ENCODE measurements at regions not wholly inside any gene's neighbourhood (a gene's known extent, or its start where the extent isn't known, plus 50 kb on each side); places are given as distances from the start of the nearest gene placed in this dataset.

GRCh38 chr5:61596265-61596664, 264.2 kb downstream of the ZSWIM6 start:
- no peak for DNase-seq (ENCODE audit: low spot score in 2 of 2)
- Mint-ChIP-seq H3K36me3 (no peaks in the 10 kb centered on the region), H3K9me3 (no peaks in the 10 kb centered on the region), H3K27ac (no peak overlapping the region)
- ATAC-seq: no peak

DNA sequence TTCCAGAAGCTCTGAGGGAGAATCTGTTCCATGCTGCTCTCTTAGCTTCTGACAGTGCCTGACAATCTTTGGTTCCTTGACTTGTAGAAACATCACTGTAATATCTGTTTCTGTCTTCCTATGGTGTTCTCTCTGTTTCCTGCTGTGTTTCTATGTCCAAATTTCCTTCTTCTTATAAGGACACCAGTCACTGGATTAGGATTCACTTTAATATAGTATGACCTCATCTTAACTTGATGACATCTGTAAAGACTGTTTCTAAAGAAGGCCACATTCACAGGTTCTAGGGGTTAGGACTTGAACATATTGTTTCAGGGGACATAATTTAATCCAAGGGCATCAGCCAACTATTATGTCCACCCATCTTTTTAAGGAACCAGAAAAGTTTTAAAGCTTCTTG, 265.6 kb downstream of the ZSWIM6 start:
- Mint-ChIP-seq H3K9me3 (no peaks in the 10 kb centered on the region), H3K27ac (no peak overlapping the region), H3K36me3 (no peaks in the 10 kb centered on the region)
- ATAC-seq (no peak), DNase-seq (ENCODE audit: low spot score in 2 of 2) (no peak)

- ATAC-seq: no peak
- Mint-ChIP-seq H3K9me3 (no peaks in the 10 kb centered on the region), H3K36me3 (no peaks in the 10 kb centered on the region), H3K27ac (no peak overlapping the region)
- DNase-seq (ENCODE audit: low spot score in 2 of 2): no peak
These were observed 266.1 kb downstream of the ZSWIM6 start for GRCh38 chr5:61598126-61598525.

DNA sequence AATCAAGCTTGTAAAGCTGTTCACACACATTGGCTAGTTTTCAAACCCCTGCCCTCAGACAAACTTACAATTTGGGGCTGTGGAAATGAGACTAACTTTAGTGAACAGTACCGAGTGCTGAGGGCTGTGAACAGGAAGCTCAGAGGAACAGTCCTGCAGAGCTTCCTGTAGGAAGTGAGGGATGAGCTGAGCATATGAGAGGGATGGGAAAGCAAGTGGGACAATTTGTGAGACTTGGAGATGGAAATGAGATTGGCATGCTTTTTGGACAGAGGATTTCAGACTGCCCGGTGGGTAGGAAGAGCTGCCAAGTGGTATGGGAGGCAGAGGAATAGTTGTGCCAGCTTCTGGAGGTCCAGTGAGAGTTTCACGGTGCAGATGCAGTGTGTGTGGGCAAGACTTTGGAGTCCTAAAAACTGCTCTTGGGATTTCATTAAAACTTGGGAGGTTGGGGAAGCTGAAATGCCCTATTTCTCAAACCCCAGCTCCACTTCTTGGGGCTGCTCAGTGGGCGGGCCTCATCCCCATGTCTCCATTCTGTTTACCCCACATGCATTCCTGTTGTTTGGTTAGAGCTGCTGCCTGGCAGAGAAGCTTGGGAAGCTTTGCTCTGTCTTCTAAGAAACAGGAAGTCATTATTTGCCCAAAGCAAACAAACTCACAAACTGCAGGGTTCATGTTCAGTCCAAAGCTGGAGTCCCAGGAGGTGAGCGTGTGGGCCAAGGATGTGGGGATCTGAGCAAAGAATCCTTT, 267.5 kb downstream of the ZSWIM6 start:
- no peak for ATAC-seq
- Mint-ChIP-seq H3K27ac (no peak overlapping the region), H3K9me3 (no peaks in the 10 kb centered on the region), H3K36me3 (no peaks in the 10 kb centered on the region)
- no peak for DNase-seq (ENCODE audit: low spot score in 2 of 2)

- ATAC-seq (no peak), DNase-seq (ENCODE audit: low spot score in 2 of 2) (no peak)
- no peaks in the 10 kb centered on the region for H3K9me3 Mint-ChIP-seq
- no peaks in the 10 kb centered on the region for H3K36me3 Mint-ChIP-seq
- no peak overlapping the region for H3K27ac Mint-ChIP-seq
These were observed 268.0 kb downstream of the ZSWIM6 start for GRCh38 chr5:61600123-61600444.

DNA sequence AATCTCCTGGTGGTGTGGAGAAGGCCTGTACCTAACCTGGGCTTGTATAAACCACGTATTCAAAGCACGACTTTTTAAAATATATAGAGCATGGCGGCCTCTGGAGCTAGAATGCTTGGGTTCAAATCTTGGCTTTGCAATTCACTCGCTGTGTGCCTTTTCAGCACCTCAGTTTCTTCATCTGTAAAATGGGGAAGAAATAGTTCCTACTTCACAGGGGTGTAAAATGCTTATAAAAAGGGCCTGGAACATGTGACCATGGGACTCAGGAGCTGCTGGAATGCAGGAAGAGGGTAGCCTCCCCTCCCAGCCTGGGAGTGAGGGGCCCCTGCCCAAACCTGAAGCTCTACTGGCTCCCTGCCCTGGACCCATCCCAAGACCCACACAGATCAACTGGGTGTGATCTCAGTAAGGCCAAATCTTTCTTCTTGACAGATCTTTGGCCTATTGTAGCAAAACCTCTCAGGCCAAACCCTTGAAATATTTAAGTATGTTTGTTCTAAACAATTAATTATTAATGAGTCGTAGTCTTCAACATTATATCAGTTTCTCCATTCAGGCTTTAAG, 269.0 kb downstream of the ZSWIM6 start:
- ATAC-seq (no peak), DNase-seq (ENCODE audit: low spot score in 2 of 2) (no peak)
- Mint-ChIP-seq H3K36me3 (no peaks in the 10 kb centered on the region), H3K27ac (no peak overlapping the region), H3K9me3 (no peaks in the 10 kb centered on the region)

GRCh38 chr5:61603211-61603908, 271.3 kb downstream of the ZSWIM6 start:
- Mint-ChIP-seq H3K36me3 (no peaks in the 10 kb centered on the region), H3K9me3 (no peaks in the 10 kb centered on the region), H3K27ac (no peak overlapping the region)
- DNase-seq (ENCODE audit: low spot score in 2 of 2) (no peak), ATAC-seq (no peak)

GRCh38 chr5:61604076-61605025, 272.3 kb downstream of the ZSWIM6 start:
- no peak for ATAC-seq
- no peaks in the 10 kb centered on the region for H3K9me3 Mint-ChIP-seq
- no peak overlapping the region for H3K27ac Mint-ChIP-seq
- H3K36me3 Mint-ChIP-seq: no peaks in the 10 kb centered on the region
- DNase-seq (ENCODE audit: low spot score in 2 of 2): no peak

DNA sequence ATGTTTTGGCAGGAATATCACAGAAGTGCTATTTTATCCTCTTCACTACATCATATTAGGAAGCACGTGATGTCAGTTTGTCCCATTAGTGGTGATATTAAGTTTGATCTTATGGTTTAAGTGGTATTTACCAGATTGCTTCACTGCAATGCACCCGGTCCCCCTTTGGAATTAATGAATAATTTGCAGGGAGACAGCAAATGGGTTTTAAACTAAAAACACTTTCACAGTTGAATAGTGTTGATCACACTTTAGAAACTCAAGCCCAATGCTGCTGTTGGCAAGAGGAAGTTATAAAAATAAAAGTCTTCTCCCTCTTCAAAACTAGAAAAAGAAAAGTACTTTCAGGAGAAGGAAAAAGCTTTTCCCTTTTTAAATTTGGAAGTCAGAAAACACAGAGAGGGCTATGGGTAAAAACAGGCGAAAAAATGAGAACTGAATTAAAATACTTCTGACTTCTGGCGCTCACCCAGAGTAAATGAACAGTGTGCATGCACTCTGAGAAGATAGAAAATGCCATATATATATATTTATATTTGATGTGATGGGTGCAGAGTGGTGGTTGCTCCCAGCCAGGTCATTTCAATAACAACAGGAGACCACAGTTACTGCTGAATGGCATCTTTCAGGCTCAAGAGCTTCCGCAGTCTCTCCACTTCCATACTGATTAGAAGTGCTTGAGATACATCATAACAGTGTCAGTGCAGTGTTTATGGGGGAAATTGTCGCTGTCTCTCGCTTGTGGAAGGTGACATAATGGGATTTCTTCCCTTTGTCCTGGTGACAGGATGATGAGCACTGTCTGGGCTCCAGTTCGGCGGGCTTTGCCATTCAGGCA, 278.0 kb downstream of the ZSWIM6 start:
- no peak overlapping the region for H3K27ac Mint-ChIP-seq
- no peaks in the 10 kb centered on the region for H3K36me3 Mint-ChIP-seq
- ATAC-seq: no peak
- DNase-seq (ENCODE audit: low spot score in 2 of 2): no peak
- H3K9me3 Mint-ChIP-seq: no peaks in the 10 kb centered on the region

- H3K36me3 Mint-ChIP-seq: no peaks in the 10 kb centered on the region
- H3K9me3 Mint-ChIP-seq: no peaks in the 10 kb centered on the region
- ATAC-seq: no peak
- no peak overlapping the region for H3K27ac Mint-ChIP-seq
- no peak for DNase-seq (ENCODE audit: low spot score in 2 of 2)
These were observed 278.6 kb downstream of the ZSWIM6 start for GRCh38 chr5:61610678-61611024.

DNA sequence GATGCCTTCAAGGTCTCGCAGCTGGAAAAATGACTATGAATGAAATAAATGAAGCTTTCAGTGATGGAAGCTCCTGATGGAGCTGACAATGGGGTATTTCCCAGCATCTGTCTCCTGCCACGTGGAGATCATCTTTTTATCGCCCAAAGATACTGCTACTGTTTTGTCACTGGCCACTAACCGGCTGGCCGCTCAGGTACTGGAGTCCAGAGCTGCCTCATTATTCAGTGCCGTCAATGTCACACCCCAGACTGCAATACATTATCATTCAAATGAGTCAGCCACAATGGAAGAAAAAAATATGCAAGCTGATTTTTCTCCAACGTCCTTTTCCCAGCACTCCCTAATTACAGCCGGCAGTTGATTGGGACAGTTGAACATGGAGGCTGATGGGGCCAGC, 280.4 kb downstream of the ZSWIM6 start:
- ATAC-seq (no peak), DNase-seq (ENCODE audit: low spot score in 2 of 2) (no peak)
- H3K36me3 Mint-ChIP-seq: no peaks in the 10 kb centered on the region
- no peaks in the 10 kb centered on the region for H3K9me3 Mint-ChIP-seq
- H3K27ac Mint-ChIP-seq: no peak overlapping the region

- Mint-ChIP-seq H3K27ac (no peak overlapping the region), H3K36me3 (no peaks in the 10 kb centered on the region), H3K9me3 (no peaks in the 10 kb centered on the region)
- no peak for ATAC-seq
- DNase-seq (ENCODE audit: low spot score in 2 of 2): no peak
These were observed 281.6 kb downstream of the ZSWIM6 start for GRCh38 chr5:61613679-61614078.

GRCh38 chr5:61614606-61615005, 282.5 kb downstream of the ZSWIM6 start:
- DNase-seq (ENCODE audit: low spot score in 2 of 2) (no peak), ATAC-seq (no peak)
- Mint-ChIP-seq H3K27ac (no peak overlapping the region), H3K9me3 (no peaks in the 10 kb centered on the region), H3K36me3 (no peaks in the 10 kb centered on the region)

DNA sequence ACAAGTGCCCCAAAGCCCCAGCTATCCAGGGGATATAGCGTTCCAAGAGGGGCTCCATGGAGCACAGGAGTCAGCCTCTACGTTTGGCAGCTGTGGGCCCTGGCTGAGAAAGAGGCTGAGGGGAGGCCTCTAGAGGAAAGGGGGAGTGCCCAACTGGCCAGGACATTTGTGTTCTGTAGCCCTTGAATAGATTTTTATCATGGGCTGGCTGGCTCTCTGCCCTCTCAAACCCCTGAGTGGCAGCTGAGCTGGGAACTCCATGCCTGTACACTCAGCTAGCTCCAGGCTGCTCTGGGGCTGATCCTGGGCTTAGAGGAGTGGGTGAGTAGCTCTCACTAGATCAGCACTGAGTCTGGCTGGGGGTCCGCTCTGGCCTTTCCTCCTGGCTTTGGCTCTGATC, 285.0 kb downstream of the ZSWIM6 start:
- no peaks in the 10 kb centered on the region for H3K36me3 Mint-ChIP-seq
- ATAC-seq (no peak), DNase-seq (ENCODE audit: low spot score in 2 of 2) (no peak)
- no peak overlapping the region for H3K27ac Mint-ChIP-seq
- no peaks in the 10 kb centered on the region for H3K9me3 Mint-ChIP-seq

DNA sequence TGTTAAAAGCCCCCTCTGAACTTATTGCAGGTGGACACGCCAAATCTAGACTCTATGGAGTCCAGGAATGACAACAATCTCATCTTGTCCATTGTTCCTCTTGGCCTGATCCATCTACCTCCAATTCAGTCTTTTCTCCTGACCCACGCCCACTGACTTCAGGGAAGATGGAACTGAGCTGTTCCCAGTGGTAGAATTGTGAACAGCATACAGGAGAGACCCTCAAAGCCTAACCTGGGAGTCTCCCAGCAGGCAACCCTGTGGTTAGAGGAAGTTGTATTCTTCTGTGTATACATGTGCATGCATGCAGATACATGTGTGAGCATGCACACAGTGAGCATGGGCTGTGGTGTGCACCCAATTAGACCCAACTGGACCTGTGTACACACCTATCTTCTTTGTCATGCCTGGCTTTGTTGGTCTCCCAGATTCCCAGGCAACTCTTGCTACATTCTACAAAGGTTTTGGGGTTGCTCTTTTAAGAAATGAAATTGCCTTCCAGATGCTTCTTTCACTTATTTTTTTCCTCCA, 286.0 kb downstream of the ZSWIM6 start:
- no peak for ATAC-seq
- H3K9me3 Mint-ChIP-seq: no peaks in the 10 kb centered on the region
- no peak for DNase-seq (ENCODE audit: low spot score in 2 of 2)
- no peak overlapping the region for H3K27ac Mint-ChIP-seq
- no peaks in the 10 kb centered on the region for H3K36me3 Mint-ChIP-seq

GRCh38 chr5:61618577-61618976, 286.5 kb downstream of the ZSWIM6 start:
- Mint-ChIP-seq H3K36me3 (no peaks in the 10 kb centered on the region), H3K9me3 (no peaks in the 10 kb centered on the region), H3K27ac (no peak overlapping the region)
- DNase-seq (ENCODE audit: low spot score in 2 of 2) (no peak), ATAC-seq (no peak)

Data from activated naive CD4-positive, alpha-beta T cell treated with anti-CD3 and anti-CD28 coated beads, Interleukin-2, amount 50 U/mL, for 72 hours (primary cell).